ENCODE measurements at regions not wholly inside any gene's neighbourhood (a gene's known extent, or its start where the extent isn't known, plus 50 kb on each side); places are given as distances from the start of the nearest gene placed in this dataset.

- Histone ChIP-seq H3K4me1 (ENCODE audit: control insufficient read depth, insufficient read depth, low read length) (no peaks in the 10 kb centered on the region), H3K36me3 (ENCODE audit: control insufficient read depth, insufficient read depth, low read length) (no peaks in the 10 kb centered on the region), H3K9me3 (ENCODE audit: control insufficient read depth, low read depth, low read length) (no peaks in the 10 kb centered on the region), H3K4me3 (ENCODE audit: low read length) (no peak overlapping the region), H3K27ac (ENCODE audit: low read length) (no peak overlapping the region), H3K27me3 (ENCODE audit: control insufficient read depth, insufficient read depth, low read length) (no peaks in the 10 kb centered on the region)
- 94% methylated on average over 3 of the region's 4 CpGs for WGBS (ENCODE audit: insufficient coverage, low lambda C conversion rate)
- DNase-seq, result no peak
These were observed 323.1 kb downstream of the HHIPL2 start for GRCh38 chr1:222224636-222225315.

GRCh38 chr1:222224156-222224555 lies 323.7 kb downstream of the HHIPL2 start:
- H3K4me1 ChIP-seq (ENCODE audit: control insufficient read depth, insufficient read depth, low read length), result no peaks in the 10 kb centered on the region
- WGBS (ENCODE audit: insufficient coverage, low lambda C conversion rate), result no CpG with 5 or more reads among the region's 4 CpGs
- H3K36me3 ChIP-seq (ENCODE audit: control insufficient read depth, insufficient read depth, low read length), result no peaks in the 10 kb centered on the region
- H3K4me3 ChIP-seq (ENCODE audit: low read length), result no peak overlapping the region
- DNase-seq, result no peak
- H3K27ac ChIP-seq (ENCODE audit: low read length), result no peak overlapping the region
- no peaks in the 10 kb centered on the region for H3K9me3 ChIP-seq (ENCODE audit: control insufficient read depth, low read depth, low read length)
- H3K27me3 ChIP-seq (ENCODE audit: control insufficient read depth, insufficient read depth, low read length), result no peaks in the 10 kb centered on the region

- Histone ChIP-seq H3K27me3 (ENCODE audit: control insufficient read depth, insufficient read depth, low read length) (no peaks in the 10 kb centered on the region), H3K4me1 (ENCODE audit: control insufficient read depth, insufficient read depth, low read length) (no peaks in the 10 kb centered on the region), H3K9me3 (ENCODE audit: control insufficient read depth, low read depth, low read length) (no peaks in the 10 kb centered on the region), H3K4me3 (ENCODE audit: low read length) (no peak overlapping the region), H3K27ac (ENCODE audit: low read length) (no peak overlapping the region), H3K36me3 (ENCODE audit: control insufficient read depth, insufficient read depth, low read length) (no peaks in the 10 kb centered on the region)
- DNase-seq, result no peak
- no CpG with 5 or more reads among the region's 1 CpG for WGBS (ENCODE audit: insufficient coverage, low lambda C conversion rate)
These were observed 324.9 kb downstream of the HHIPL2 start for GRCh38 chr1:222223010-222223409.

- 100% methylated on average over 2 of the region's 3 CpGs for WGBS (ENCODE audit: insufficient coverage, low lambda C conversion rate)
- Histone ChIP-seq H3K4me3 (ENCODE audit: low read length) (no peak overlapping the region), H3K4me1 (ENCODE audit: control insufficient read depth, insufficient read depth, low read length) (no peaks in the 10 kb centered on the region), H3K27ac (ENCODE audit: low read length) (no peak overlapping the region), H3K27me3 (ENCODE audit: control insufficient read depth, insufficient read depth, low read length) (no peaks in the 10 kb centered on the region), H3K9me3 (ENCODE audit: control insufficient read depth, low read depth, low read length) (no peaks in the 10 kb centered on the region), H3K36me3 (ENCODE audit: control insufficient read depth, insufficient read depth, low read length) (no peaks in the 10 kb centered on the region)
- no peak for DNase-seq
These were observed 331.6 kb downstream of the HHIPL2 start for GRCh38 chr1:222216255-222216754.

GRCh38 chr1:222210776-222211175 lies 337.1 kb downstream of the HHIPL2 start:
- DNase-seq, result no peak
- WGBS (ENCODE audit: insufficient coverage, low lambda C conversion rate), result 83% methylated on average over 2 of the region's 2 CpGs
- no peak overlapping the region for H3K27ac ChIP-seq (ENCODE audit: low read length)
- no peaks in the 10 kb centered on the region for H3K27me3 ChIP-seq (ENCODE audit: control insufficient read depth, insufficient read depth, low read length)
- H3K4me1 ChIP-seq (ENCODE audit: control insufficient read depth, insufficient read depth, low read length), result no peaks in the 10 kb centered on the region
- no peaks in the 10 kb centered on the region for H3K9me3 ChIP-seq (ENCODE audit: control insufficient read depth, low read depth, low read length)
- no peaks in the 10 kb centered on the region for H3K36me3 ChIP-seq (ENCODE audit: control insufficient read depth, insufficient read depth, low read length)
- H3K4me3 ChIP-seq (ENCODE audit: low read length), result no peak overlapping the region

GRCh38 chr1:222204475-222204874 lies 343.4 kb downstream of the HHIPL2 start:
- no CpG with 5 or more reads among the region's 3 CpGs for WGBS (ENCODE audit: insufficient coverage, low lambda C conversion rate)
- DNase-seq, result no peak
- H3K27ac ChIP-seq (ENCODE audit: low read length), result no peak overlapping the region
- no peaks in the 10 kb centered on the region for H3K9me3 ChIP-seq (ENCODE audit: control insufficient read depth, low read depth, low read length)
- no peaks in the 10 kb centered on the region for H3K4me1 ChIP-seq (ENCODE audit: control insufficient read depth, insufficient read depth, low read length)
- no peak overlapping the region for H3K4me3 ChIP-seq (ENCODE audit: low read length)
- H3K36me3 ChIP-seq (ENCODE audit: control insufficient read depth, insufficient read depth, low read length), result no peaks in the 10 kb centered on the region
- H3K27me3 ChIP-seq (ENCODE audit: control insufficient read depth, insufficient read depth, low read length), result no peaks in the 10 kb centered on the region

GRCh38 chr1:222202831-222203230 lies 345.1 kb downstream of the HHIPL2 start:
- no peak for DNase-seq
- no peaks in the 10 kb centered on the region for H3K27me3 ChIP-seq (ENCODE audit: control insufficient read depth, insufficient read depth, low read length)
- no peaks in the 10 kb centered on the region for H3K36me3 ChIP-seq (ENCODE audit: control insufficient read depth, insufficient read depth, low read length)
- no peak overlapping the region for H3K4me3 ChIP-seq (ENCODE audit: low read length)
- WGBS (ENCODE audit: insufficient coverage, low lambda C conversion rate), result no CpG with 5 or more reads among the region's 2 CpGs
- H3K9me3 ChIP-seq (ENCODE audit: control insufficient read depth, low read depth, low read length), result no peaks in the 10 kb centered on the region
- no peaks in the 10 kb centered on the region for H3K4me1 ChIP-seq (ENCODE audit: control insufficient read depth, insufficient read depth, low read length)
- H3K27ac ChIP-seq (ENCODE audit: low read length), result no peak overlapping the region

- no peaks in the 10 kb centered on the region for H3K36me3 ChIP-seq (ENCODE audit: control insufficient read depth, insufficient read depth, low read length)
- no peaks in the 10 kb centered on the region for H3K4me1 ChIP-seq (ENCODE audit: control insufficient read depth, insufficient read depth, low read length)
- H3K4me3 ChIP-seq (ENCODE audit: low read length), result no peak overlapping the region
- H3K9me3 ChIP-seq (ENCODE audit: control insufficient read depth, low read depth, low read length), result no peaks in the 10 kb centered on the region
- no peaks in the 10 kb centered on the region for H3K27me3 ChIP-seq (ENCODE audit: control insufficient read depth, insufficient read depth, low read length)
- H3K27ac ChIP-seq (ENCODE audit: low read length), result no peak overlapping the region
- no peak for DNase-seq
- no CpG with 5 or more reads among the region's 4 CpGs for WGBS (ENCODE audit: insufficient coverage, low lambda C conversion rate)
These were observed 351.2 kb downstream of the HHIPL2 start for GRCh38 chr1:222196736-222197135.

GRCh38 chr1:222196288-222196687 lies 351.6 kb downstream of the HHIPL2 start:
- H3K4me3 ChIP-seq (ENCODE audit: low read length), result no peak overlapping the region
- no peaks in the 10 kb centered on the region for H3K36me3 ChIP-seq (ENCODE audit: control insufficient read depth, insufficient read depth, low read length)
- H3K27me3 ChIP-seq (ENCODE audit: control insufficient read depth, insufficient read depth, low read length), result no peaks in the 10 kb centered on the region
- H3K4me1 ChIP-seq (ENCODE audit: control insufficient read depth, insufficient read depth, low read length), result no peaks in the 10 kb centered on the region
- no peak overlapping the region for H3K27ac ChIP-seq (ENCODE audit: low read length)
- H3K9me3 ChIP-seq (ENCODE audit: control insufficient read depth, low read depth, low read length), result no peaks in the 10 kb centered on the region
- DNase-seq, result no peak

- H3K4me3 ChIP-seq (ENCODE audit: low read length), result no peak overlapping the region
- WGBS (ENCODE audit: insufficient coverage, low lambda C conversion rate), result 83% methylated on average over 2 of the region's 4 CpGs
- no peaks in the 10 kb centered on the region for H3K27me3 ChIP-seq (ENCODE audit: control insufficient read depth, insufficient read depth, low read length)
- H3K9me3 ChIP-seq (ENCODE audit: control insufficient read depth, low read depth, low read length), result no peaks in the 10 kb centered on the region
- no peaks in the 10 kb centered on the region for H3K4me1 ChIP-seq (ENCODE audit: control insufficient read depth, insufficient read depth, low read length)
- no peaks in the 10 kb centered on the region for H3K36me3 ChIP-seq (ENCODE audit: control insufficient read depth, insufficient read depth, low read length)
- H3K27ac ChIP-seq (ENCODE audit: low read length), result no peak overlapping the region
- DNase-seq, result no peak
These were observed 352.0 kb downstream of the HHIPL2 start for GRCh38 chr1:222195857-222196256.

GRCh38 chr1:222189218-222189617 lies 358.7 kb downstream of the HHIPL2 start:
- no peaks in the 10 kb centered on the region for H3K36me3 ChIP-seq (ENCODE audit: control insufficient read depth, insufficient read depth, low read length)
- H3K27me3 ChIP-seq (ENCODE audit: control insufficient read depth, insufficient read depth, low read length), result no peaks in the 10 kb centered on the region
- no peaks in the 10 kb centered on the region for H3K4me1 ChIP-seq (ENCODE audit: control insufficient read depth, insufficient read depth, low read length)
- no peak for DNase-seq
- no peaks in the 10 kb centered on the region for H3K9me3 ChIP-seq (ENCODE audit: control insufficient read depth, low read depth, low read length)
- no peak overlapping the region for H3K27ac ChIP-seq (ENCODE audit: low read length)
- 86% methylated on average over 1 of the region's 1 CpG for WGBS (ENCODE audit: insufficient coverage, low lambda C conversion rate)
- H3K4me3 ChIP-seq (ENCODE audit: low read length), result no peak overlapping the region
